Epithelial cell of proximal tubule (primary cell): ENCODE measurements at regions not wholly inside any gene's neighbourhood (a gene's known extent, or its start where the extent isn't known, plus 50 kb on each side); places are given as distances from the start of the nearest gene placed in this dataset.

Experiments used
- DNase-seq: peaks from one replicate; pipeline ENCODE4 v3.0.0-alpha.2; 2011; ENCODE audit warnings: low read depth
- H3K4me3 ChIP-seq: 2 replicates; pipeline ENCODE4 v1.5.1; 2011; ENCODE audit warnings: low read depth, mild to moderate bottlenecking, low read length
- CTCF ChIP-seq: conservative IDR thresholded peaks from 2 replicates; pipeline ENCODE4 v1.5.1; 2012; ENCODE audit warnings: low read depth, mild to moderate bottlenecking, low read length

- no peak for DNase-seq
- TF ChIP-seq CTCF, result no peak
- no peak overlapping the region for H3K4me3 ChIP-seq
Measured at GRCh38 chr5:111953351-111954127, 196.5 kb upstream of the NREP start.

GRCh38 chr5:111952555-111952954, 195.6 kb upstream of the NREP start:
- no peak for TF ChIP-seq CTCF

GRCh38 chr5:111950660-111951059, 193.7 kb upstream of the NREP start:
- H3K4me3 ChIP-seq, result no peak overlapping the region
- DNase-seq, result no peak
- TF ChIP-seq CTCF, result no peak

More at GRCh38 chr5:111952555-111952954, 195.6 kb upstream of the NREP start:
- DNase-seq, result no peak
- H3K4me3 ChIP-seq, result no peak overlapping the region

DNA sequence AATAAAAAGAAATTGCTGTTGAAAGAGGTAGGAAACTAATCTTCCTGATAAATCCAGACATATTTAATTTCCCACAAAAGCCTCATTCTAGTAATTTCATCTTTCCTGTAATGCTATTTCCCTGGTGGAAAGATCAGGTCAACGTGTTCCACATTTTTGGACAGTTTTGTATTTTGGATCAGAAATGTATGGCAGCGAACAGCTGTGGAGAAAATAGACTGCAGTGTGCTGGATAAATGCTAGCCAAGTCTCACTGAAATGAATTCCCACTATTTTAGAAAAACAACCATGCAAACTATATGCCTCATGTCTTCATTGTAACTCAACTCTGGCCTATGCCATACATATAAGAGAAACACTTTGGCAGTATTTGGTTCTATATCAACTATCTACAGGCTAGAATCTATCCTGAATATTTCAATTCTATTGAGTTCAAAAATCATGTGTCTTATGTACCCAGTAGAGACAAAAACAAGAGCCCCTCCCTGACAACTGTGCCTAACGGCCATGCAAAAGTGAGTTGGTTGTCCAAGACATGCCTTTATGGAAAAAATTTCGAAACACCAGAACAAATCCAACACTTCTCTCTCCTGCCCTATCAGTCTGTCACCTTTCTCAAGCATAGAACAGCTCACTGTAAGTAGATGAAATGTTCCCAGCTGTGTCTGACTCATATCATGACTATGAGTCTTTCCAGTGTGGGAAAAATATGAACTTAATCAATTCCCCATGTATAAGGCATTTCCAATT, 191.3 kb upstream of the NREP start:
- TF ChIP-seq CTCF, result no peak
- H3K4me3 ChIP-seq, result no peak overlapping the region
- DNase-seq, result peak; percentile 60

DNA sequence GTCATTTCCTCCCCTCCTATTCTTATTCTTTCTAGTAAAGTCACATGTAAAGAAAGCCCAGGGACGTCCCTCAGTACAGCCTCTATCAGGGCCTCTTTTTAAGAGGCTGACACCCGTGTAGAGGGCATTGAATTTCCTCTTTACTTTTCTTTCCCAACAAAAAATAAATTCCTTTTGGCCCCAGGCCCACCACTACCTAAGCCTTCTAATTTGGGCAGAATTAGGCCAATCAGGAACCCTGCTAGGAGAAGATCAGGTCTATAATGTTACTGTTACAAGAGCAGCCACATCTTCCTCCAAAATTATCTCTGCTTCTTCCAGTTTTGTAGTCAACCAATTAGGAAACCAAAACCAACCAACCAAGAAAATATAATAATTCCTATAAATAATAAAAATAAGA, 189.6 kb upstream of the NREP start:
- H3K4me3 ChIP-seq, result no peak overlapping the region
- no peak for DNase-seq
- no peak for TF ChIP-seq CTCF

- TF ChIP-seq CTCF, result no peak
- no peak overlapping the region for H3K4me3 ChIP-seq
- DNase-seq, result no peak
Measured at GRCh38 chr5:111945535-111945934, 188.5 kb upstream of the NREP start.
